Epithelial cell of prostate (primary cell): ENCODE measurements at regions not wholly inside any gene's neighbourhood (a gene's known extent, or its start where the extent isn't known, plus 50 kb on each side); places are given as distances from the start of the nearest gene placed in this dataset.
"Not testable (repeated sequence)": the region's sequence is repeated elsewhere in the genome, so short reads cannot be mapped to it uniquely, and the experiment has no call there.

Experiments used
- DNase-seq: peaks from one replicate; pipeline ENCODE4 v3.0.0-alpha.2; 2011; ENCODE audit warnings: low read depth, low spot score
- H3K27ac ChIP-seq: fragments of 450-650 bp; 2 replicates; pipeline ENCODE4 v1.5.1; 2017; ENCODE audit warnings: mild to moderate bottlenecking

- DNase-seq = no peak
- H3K27ac ChIP-seq = no peak overlapping the region
Observed at GRCh38 chr15:53225781-53226180, 435.6 kb upstream of the ONECUT1 start.

- H3K27ac ChIP-seq = no peak overlapping the region
Observed at GRCh38 chr15:53224371-53224770, 434.2 kb upstream of the ONECUT1 start.

GRCh38 chr15:53223815-53224214 is 433.7 kb upstream of the ONECUT1 start:
- no peak for DNase-seq
- H3K27ac ChIP-seq = no peak overlapping the region

More at GRCh38 chr15:53224371-53224770, 434.2 kb upstream of the ONECUT1 start:
- DNase-seq = no peak

- H3K27ac ChIP-seq = no peak overlapping the region
- DNase-seq = no peak
Observed at GRCh38 chr15:53218666-53219580, 428.8 kb upstream of the ONECUT1 start.

- no peak for DNase-seq
- no peak overlapping the region for H3K27ac ChIP-seq
Observed at GRCh38 chr15:53216036-53216435, 425.9 kb upstream of the ONECUT1 start.

- DNase-seq = no peak
- H3K27ac ChIP-seq = no peak overlapping the region
Observed at GRCh38 chr15:53213336-53213735, 423.2 kb upstream of the ONECUT1 start.

- H3K27ac ChIP-seq = no peak overlapping the region
- DNase-seq = no peak
Observed at GRCh38 chr15:53212785-53213184, 422.6 kb upstream of the ONECUT1 start.

GRCh38 chr15:53210653-53211052 is 420.5 kb upstream of the ONECUT1 start:
- no peak overlapping the region for H3K27ac ChIP-seq
- DNase-seq = no peak

GRCh38 chr15:53209396-53210042 is 419.4 kb upstream of the ONECUT1 start:
- no peak for DNase-seq
- H3K27ac ChIP-seq = no peak overlapping the region

GRCh38 chr15:53208751-53209150 is 418.6 kb upstream of the ONECUT1 start:
- no peak for DNase-seq
- H3K27ac ChIP-seq = no peak overlapping the region

- no peak overlapping the region for H3K27ac ChIP-seq
Observed at GRCh38 chr15:53203454-53203853, 413.3 kb upstream of the ONECUT1 start.

GRCh38 chr15:53202876-53203275 is 412.7 kb upstream of the ONECUT1 start:
- DNase-seq = no peak
- no peak overlapping the region for H3K27ac ChIP-seq

More at GRCh38 chr15:53203454-53203853, 413.3 kb upstream of the ONECUT1 start:
- DNase-seq = no peak

- no peak overlapping the region for H3K27ac ChIP-seq
- DNase-seq = peak; percentile 12
Observed at GRCh38 chr15:53197426-53197839, 407.3 kb upstream of the ONECUT1 start.

- no peak overlapping the region for H3K27ac ChIP-seq
- DNase-seq = no peak
Observed at GRCh38 chr15:53196788-53197187, 406.7 kb upstream of the ONECUT1 start.

GRCh38 chr15:53196242-53196641 is 406.1 kb upstream of the ONECUT1 start:
- H3K27ac ChIP-seq = no peak overlapping the region
- no peak for DNase-seq

GRCh38 chr15:53193149-53193548 is 403.0 kb upstream of the ONECUT1 start:
- no peak overlapping the region for H3K27ac ChIP-seq
- no peak for DNase-seq

- no peak overlapping the region for H3K27ac ChIP-seq
- DNase-seq = no peak
Observed at GRCh38 chr15:53189860-53190259, 399.7 kb upstream of the ONECUT1 start.

GRCh38 chr15:53183449-53183848 is 393.3 kb upstream of the ONECUT1 start:
- not testable (repeated sequence) for H3K27ac ChIP-seq, DNase-seq

- no peak overlapping the region for H3K27ac ChIP-seq
- no peak for DNase-seq
Observed at GRCh38 chr15:53171571-53171970, 381.4 kb upstream of the ONECUT1 start.

- no peak for DNase-seq
- H3K27ac ChIP-seq = no peak overlapping the region
Observed at GRCh38 chr15:53166684-53167201, 376.6 kb upstream of the ONECUT1 start.

- H3K27ac ChIP-seq = no peak overlapping the region
- no peak for DNase-seq
Observed at GRCh38 chr15:53165988-53166683, 376.0 kb upstream of the ONECUT1 start.
